Gastroesophageal sphincter (tissue), 3 donors: ENCODE measurements at regions not wholly inside any gene's neighbourhood (a gene's known extent, or its start where the extent isn't known, plus 50 kb on each side); places are given as distances from the start of the nearest gene placed in this dataset.

Experiments used
- EP300 ChIP-seq: sonication (generic); formaldehyde crosslinking; IDR thresholded peaks from one replicate; pipeline ENCODE4 v1.6.1; 2017; ENCODE audit warnings: antibody characterized with exemption, mild to moderate bottlenecking
- TF ChIP-seq, protein P1 (sequence below), 4 experiments: fragments of 200-600 bp in 2 of 4; fragments of 450-650 bp in 2 of 4; sonication (generic) in 1 of 4; IDR thresholded peaks; one replicate each; pipeline ENCODE4 v1.5.1; 2017 to 2019; ENCODE audit warnings: antibody characterized with exemption in 4 of 4, mild to moderate bottlenecking in 2 of 4, moderate library complexity in 2 of 4

DNA sequence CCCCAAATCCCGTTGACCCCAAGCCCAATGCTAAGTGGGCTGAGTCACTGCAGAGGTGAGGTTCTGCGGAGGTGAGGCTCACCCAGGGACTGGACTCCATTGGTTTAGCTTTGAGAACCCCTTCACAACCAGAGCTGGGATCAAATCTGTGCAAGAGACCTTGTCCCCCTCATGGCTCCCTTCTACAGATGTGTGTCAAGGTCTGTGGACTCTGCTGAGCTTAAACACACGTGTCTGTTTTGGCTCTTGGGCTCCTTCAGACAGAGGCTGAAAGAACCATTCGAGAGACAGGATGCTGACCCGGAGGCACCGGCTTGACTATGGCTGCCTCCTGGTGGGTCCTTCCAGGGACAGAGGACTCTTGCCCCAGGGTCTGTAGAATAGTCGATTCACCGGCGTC lies 190.3 kb downstream of the LPIN1 start:
- TF ChIP-seq, protein P1, sequence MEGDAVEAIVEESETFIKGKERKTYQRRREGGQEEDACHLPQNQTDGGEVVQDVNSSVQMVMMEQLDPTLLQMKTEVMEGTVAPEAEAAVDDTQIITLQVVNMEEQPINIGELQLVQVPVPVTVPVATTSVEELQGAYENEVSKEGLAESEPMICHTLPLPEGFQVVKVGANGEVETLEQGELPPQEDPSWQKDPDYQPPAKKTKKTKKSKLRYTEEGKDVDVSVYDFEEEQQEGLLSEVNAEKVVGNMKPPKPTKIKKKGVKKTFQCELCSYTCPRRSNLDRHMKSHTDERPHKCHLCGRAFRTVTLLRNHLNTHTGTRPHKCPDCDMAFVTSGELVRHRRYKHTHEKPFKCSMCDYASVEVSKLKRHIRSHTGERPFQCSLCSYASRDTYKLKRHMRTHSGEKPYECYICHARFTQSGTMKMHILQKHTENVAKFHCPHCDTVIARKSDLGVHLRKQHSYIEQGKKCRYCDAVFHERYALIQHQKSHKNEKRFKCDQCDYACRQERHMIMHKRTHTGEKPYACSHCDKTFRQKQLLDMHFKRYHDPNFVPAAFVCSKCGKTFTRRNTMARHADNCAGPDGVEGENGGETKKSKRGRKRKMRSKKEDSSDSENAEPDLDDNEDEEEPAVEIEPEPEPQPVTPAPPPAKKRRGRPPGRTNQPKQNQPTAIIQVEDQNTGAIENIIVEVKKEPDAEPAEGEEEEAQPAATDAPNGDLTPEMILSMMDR (IDR thresholded peaks at IDR 0.05) = no peak
- no peak for TF ChIP-seq EP300
